ENCODE measurements at regions not wholly inside any gene's neighbourhood (a gene's known extent, or its start where the extent isn't known, plus 50 kb on each side); places are given as distances from the start of the nearest gene placed in this dataset.

- TF ChIP-seq CTCF (IDR thresholded peaks at IDR 0.05) (no peak), ZFX (IDR thresholded peaks at IDR 0.05; ENCODE audit: borderline replicate concordance) (no peak)
Measured at GRCh38 chr6:76221525-76221924, 149.1 kb upstream of the IMPG1 start.

All from 22Rv1 (cell line).